Activated T-helper 17 cell treated with anti-CD3 and anti-CD28 coated beads, Interleukin-2, amount 50 U/mL, for 72 hours (primary cell): ENCODE measurements at regions not wholly inside any gene's neighbourhood (a gene's known extent, or its start where the extent isn't known, plus 50 kb on each side); places are given as distances from the start of the nearest gene placed in this dataset.
A peak's percentile ranks its signal among the peaks of the same experiment; 100 is the strongest.

ENCODE experiments used
- ATAC-seq: fragments of 150-1000 bp; cut with Tn5 transposase; replicated peaks from 2 replicates; pipeline ENCODE4 v1.10.0; 2021; ENCODE audit warnings: mild to moderate bottlenecking, moderate library complexity
- H3K27ac Mint-ChIP-seq: one replicate; pipeline ENCODE4 v1.8.0; 2022; ENCODE audit warnings: mixed read lengths
- H3K27me3 Mint-ChIP-seq: one replicate; pipeline ENCODE4 v1.8.0; 2022; ENCODE audit warnings: mixed read lengths
- H3K36me3 Mint-ChIP-seq: one replicate; pipeline ENCODE4 v1.8.0; 2022; ENCODE audit warnings: low read depth, mild to moderate bottlenecking, mixed read lengths
- H3K4me1 Mint-ChIP-seq: one replicate; pipeline ENCODE4 v1.8.0; 2022; ENCODE audit warnings: mixed read lengths
- H3K4me3 Mint-ChIP-seq: one replicate; pipeline ENCODE4 v1.8.0; 2022; ENCODE audit warnings: mild to moderate bottlenecking, mixed read lengths
- H3K9me3 Mint-ChIP-seq: one replicate; pipeline ENCODE4 v1.8.0; 2022; ENCODE audit warnings: mixed read lengths

GRCh38 chr12:38123566-38124246 lies 192.9 kb upstream of the ALG10B start:
- no peak for ATAC-seq
- H3K4me1 Mint-ChIP-seq = no peaks in the 10 kb centered on the region
- no peak overlapping the region for H3K4me3 Mint-ChIP-seq
- no peak overlapping the region for H3K27ac Mint-ChIP-seq
- no peaks in the 10 kb centered on the region for H3K36me3 Mint-ChIP-seq
- peaks cover 14% of the 10 kb centered on the region for H3K27me3 Mint-ChIP-seq
- peaks cover 2% of the 10 kb centered on the region for H3K9me3 Mint-ChIP-seq

GRCh38 chr12:38124247-38125012 lies 192.1 kb upstream of the ALG10B start:
- no peaks in the 10 kb centered on the region for H3K36me3 Mint-ChIP-seq
- no peaks in the 10 kb centered on the region for H3K9me3 Mint-ChIP-seq
- no peak overlapping the region for H3K4me3 Mint-ChIP-seq
- peaks cover 12% of the 10 kb centered on the region for H3K27me3 Mint-ChIP-seq
- H3K4me1 Mint-ChIP-seq = no peaks in the 10 kb centered on the region
- ATAC-seq = no peak
- H3K27ac Mint-ChIP-seq = no peak overlapping the region

- Mint-ChIP-seq H3K9me3 (no peaks in the 10 kb centered on the region), H3K4me3 (no peak overlapping the region), H3K36me3 (no peaks in the 10 kb centered on the region), H3K27me3 (peaks cover 12% of the 10 kb centered on the region), H3K27ac (no peak overlapping the region), H3K4me1 (no peaks in the 10 kb centered on the region)
- no peak for ATAC-seq
These were observed 184.4 kb upstream of the ALG10B start for GRCh38 chr12:38132139-38132538.

- no peak for ATAC-seq
- H3K4me1 Mint-ChIP-seq = peaks cover 5% of the 10 kb centered on the region
- H3K27ac Mint-ChIP-seq = no peak overlapping the region
- H3K36me3 Mint-ChIP-seq = peaks cover 6% of the 10 kb centered on the region
- H3K4me3 Mint-ChIP-seq = no peak overlapping the region
- H3K9me3 Mint-ChIP-seq = no peaks in the 10 kb centered on the region
- H3K27me3 Mint-ChIP-seq = peaks cover 9% of the 10 kb centered on the region
These were observed 179.3 kb upstream of the ALG10B start for GRCh38 chr12:38137287-38137686.

GRCh38 chr12:38137716-38138115 lies 178.9 kb upstream of the ALG10B start:
- H3K4me1 Mint-ChIP-seq = peaks cover 5% of the 10 kb centered on the region
- ATAC-seq = no peak
- no peak overlapping the region for H3K27ac Mint-ChIP-seq
- peaks cover 6% of the 10 kb centered on the region for H3K36me3 Mint-ChIP-seq
- H3K9me3 Mint-ChIP-seq = no peaks in the 10 kb centered on the region
- H3K27me3 Mint-ChIP-seq = peaks cover 4% of the 10 kb centered on the region
- H3K4me3 Mint-ChIP-seq = peak overlapping the region; percentile 76

GRCh38 chr12:38138225-38139221 lies 178.1 kb upstream of the ALG10B start:
- peak; percentile 31 for ATAC-seq
- Mint-ChIP-seq H3K4me3 (peak overlapping the region; percentile 76), H3K27ac (peak overlapping the region; percentile 73), H3K27me3 (peaks cover 4% of the 10 kb centered on the region), H3K9me3 (no peaks in the 10 kb centered on the region), H3K4me1 (peaks cover 5% of the 10 kb centered on the region), H3K36me3 (peaks cover 6% of the 10 kb centered on the region)

GRCh38 chr12:38139456-38139855 lies 177.1 kb upstream of the ALG10B start:
- Mint-ChIP-seq H3K4me1 (peaks cover 5% of the 10 kb centered on the region), H3K9me3 (no peaks in the 10 kb centered on the region), H3K4me3 (no peak overlapping the region), H3K27ac (no peak overlapping the region), H3K27me3 (peaks cover 2% of the 10 kb centered on the region), H3K36me3 (peaks cover 6% of the 10 kb centered on the region)
- no peak for ATAC-seq

- Mint-ChIP-seq H3K4me1 (peaks cover 5% of the 10 kb centered on the region), H3K4me3 (no peak overlapping the region), H3K27ac (no peak overlapping the region), H3K9me3 (no peaks in the 10 kb centered on the region), H3K27me3 (no peaks in the 10 kb centered on the region), H3K36me3 (peaks cover 6% of the 10 kb centered on the region)
- ATAC-seq = no peak
These were observed 175.3 kb upstream of the ALG10B start for GRCh38 chr12:38141239-38141638.

GRCh38 chr12:38141861-38142260 lies 174.7 kb upstream of the ALG10B start:
- Mint-ChIP-seq H3K4me1 (peaks cover 5% of the 10 kb centered on the region), H3K27ac (no peak overlapping the region), H3K4me3 (no peak overlapping the region), H3K36me3 (peaks cover 6% of the 10 kb centered on the region), H3K27me3 (no peaks in the 10 kb centered on the region), H3K9me3 (no peaks in the 10 kb centered on the region)
- no peak for ATAC-seq

- no peak overlapping the region for H3K27ac Mint-ChIP-seq
- H3K36me3 Mint-ChIP-seq = peaks cover 6% of the 10 kb centered on the region
- peaks cover 4% of the 10 kb centered on the region for H3K9me3 Mint-ChIP-seq
- no peak overlapping the region for H3K4me3 Mint-ChIP-seq
- ATAC-seq = no peak
- H3K27me3 Mint-ChIP-seq = no peaks in the 10 kb centered on the region
- peaks cover 5% of the 10 kb centered on the region for H3K4me1 Mint-ChIP-seq
These were observed 173.6 kb upstream of the ALG10B start for GRCh38 chr12:38142974-38143373.

- no peak overlapping the region for H3K27ac Mint-ChIP-seq
- H3K9me3 Mint-ChIP-seq = peaks cover 10% of the 10 kb centered on the region
- peaks cover under 1% of the 10 kb centered on the region for H3K36me3 Mint-ChIP-seq
- no peak overlapping the region for H3K4me3 Mint-ChIP-seq
- peaks cover 2% of the 10 kb centered on the region for H3K27me3 Mint-ChIP-seq
- no peak for ATAC-seq
- peaks cover under 1% of the 10 kb centered on the region for H3K4me1 Mint-ChIP-seq
These were observed 172.5 kb upstream of the ALG10B start for GRCh38 chr12:38144049-38144448.

- no peak overlapping the region for H3K4me3 Mint-ChIP-seq
- no peaks in the 10 kb centered on the region for H3K36me3 Mint-ChIP-seq
- no peak for ATAC-seq
- H3K27ac Mint-ChIP-seq = no peak overlapping the region
- peaks cover 13% of the 10 kb centered on the region for H3K9me3 Mint-ChIP-seq
- H3K4me1 Mint-ChIP-seq = no peaks in the 10 kb centered on the region
- peaks cover 4% of the 10 kb centered on the region for H3K27me3 Mint-ChIP-seq
These were observed 171.8 kb upstream of the ALG10B start for GRCh38 chr12:38144601-38145436.

GRCh38 chr12:38149395-38150073 lies 167.0 kb upstream of the ALG10B start:
- H3K4me3 Mint-ChIP-seq = no peak overlapping the region
- no peaks in the 10 kb centered on the region for H3K36me3 Mint-ChIP-seq
- H3K4me1 Mint-ChIP-seq = no peaks in the 10 kb centered on the region
- peaks cover 4% of the 10 kb centered on the region for H3K27me3 Mint-ChIP-seq
- no peak for ATAC-seq
- H3K9me3 Mint-ChIP-seq = peaks cover 13% of the 10 kb centered on the region
- H3K27ac Mint-ChIP-seq = no peak overlapping the region
